ENCODE measurements at regions not wholly inside any gene's neighbourhood (a gene's known extent, or its start where the extent isn't known, plus 50 kb on each side); places are given as distances from the start of the nearest gene placed in this dataset.

GRCh38 chr13:26829716-26830115, 69.1 kb upstream of the GPR12 start:
- Histone ChIP-seq H3K27me3 (no peaks in the 10 kb centered on the region), H3K36me3 (no peaks in the 10 kb centered on the region), H3K4me3 (no peak overlapping the region), H3K4me1 (no peaks in the 10 kb centered on the region), H3K9me3 (no peaks in the 10 kb centered on the region), H3K27ac (no peak overlapping the region)
- no peak for TF ChIP-seq CTCF (IDR thresholded peaks at IDR 0.05)
- peak in 1 of 2 donors; percentile 27 for DNase-seq (ENCODE audit: low spot score in 2 of 2)
- intact Hi-C loops (cut with DNase I) = no loop called here

GRCh38 chr13:26824581-26824980, 64.0 kb upstream of the GPR12 start:
- no peak for TF ChIP-seq CTCF (IDR thresholded peaks at IDR 0.05)
- no peaks in the 10 kb centered on the region for H3K36me3 ChIP-seq
- no peak overlapping the region for H3K4me3 ChIP-seq
- DNase-seq (ENCODE audit: low spot score in 2 of 2) = no peak
- intact Hi-C loops (cut with DNase I) = no loop called here
- H3K9me3 ChIP-seq = no peaks in the 10 kb centered on the region
- H3K4me1 ChIP-seq = no peaks in the 10 kb centered on the region
- H3K27me3 ChIP-seq = no peaks in the 10 kb centered on the region
- no peak overlapping the region for H3K27ac ChIP-seq

- Histone ChIP-seq H3K9me3 (no peaks in the 10 kb centered on the region), H3K27ac (no peak overlapping the region), H3K36me3 (no peaks in the 10 kb centered on the region), H3K4me3 (no peak overlapping the region), H3K27me3 (no peaks in the 10 kb centered on the region), H3K4me1 (no peaks in the 10 kb centered on the region)
- intact Hi-C loops (cut with DNase I) = no loop called here
- TF ChIP-seq CTCF (IDR thresholded peaks at IDR 0.05) = no peak
- DNase-seq (ENCODE audit: low spot score in 2 of 2) = no peak
These were observed 61.6 kb upstream of the GPR12 start for GRCh38 chr13:26822146-26822545.

GRCh38 chr13:26821672-26822071, 61.1 kb upstream of the GPR12 start:
- Histone ChIP-seq H3K4me1 (no peaks in the 10 kb centered on the region), H3K4me3 (no peak overlapping the region), H3K27ac (no peak overlapping the region), H3K27me3 (no peaks in the 10 kb centered on the region), H3K9me3 (no peaks in the 10 kb centered on the region), H3K36me3 (no peaks in the 10 kb centered on the region)
- DNase-seq (ENCODE audit: low spot score in 2 of 2) = no peak
- intact Hi-C loops (cut with DNase I) = no loop called here
- TF ChIP-seq CTCF (IDR thresholded peaks at IDR 0.05) = no peak

- Histone ChIP-seq H3K36me3 (no peaks in the 10 kb centered on the region), H3K4me3 (no peak overlapping the region), H3K27me3 (no peaks in the 10 kb centered on the region), H3K4me1 (no peaks in the 10 kb centered on the region), H3K9me3 (no peaks in the 10 kb centered on the region), H3K27ac (no peak overlapping the region)
- TF ChIP-seq CTCF (IDR thresholded peaks at IDR 0.05) = no peak
- intact Hi-C loops (cut with DNase I) = no loop called here
- no peak for DNase-seq (ENCODE audit: low spot score in 2 of 2)
These were observed 60.3 kb upstream of the GPR12 start for GRCh38 chr13:26820871-26821270.

- intact Hi-C loops (cut with DNase I) = no loop called here
- DNase-seq (ENCODE audit: low spot score in 2 of 2) = no peak
- no peak for TF ChIP-seq CTCF (IDR thresholded peaks at IDR 0.05)
- Histone ChIP-seq H3K36me3 (no peaks in the 10 kb centered on the region), H3K9me3 (no peaks in the 10 kb centered on the region), H3K27me3 (no peaks in the 10 kb centered on the region), H3K4me3 (no peak overlapping the region), H3K4me1 (no peaks in the 10 kb centered on the region), H3K27ac (no peak overlapping the region)
These were observed 58.5 kb upstream of the GPR12 start for GRCh38 chr13:26819046-26819445.
